Stimulated activated CD8-positive, alpha-beta memory T cell treated with anti-CD3 and anti-CD28 coated beads, Interleukin-2, amount 100 ng/mL, for 48 hours (primary cell): ENCODE measurements at regions not wholly inside any gene's neighbourhood (a gene's known extent, or its start where the extent isn't known, plus 50 kb on each side); places are given as distances from the start of the nearest gene placed in this dataset.
"Not testable (repeated sequence)": the region's sequence is repeated elsewhere in the genome, so short reads cannot be mapped to it uniquely, and the experiment has no call there.

Source experiments
- DNase-seq, 2 donors: peaks; one replicate each; pipeline ENCODE4 v3.0.0-alpha.2; 2020; ENCODE audit warnings: low read depth in 2 of 2

DNA sequence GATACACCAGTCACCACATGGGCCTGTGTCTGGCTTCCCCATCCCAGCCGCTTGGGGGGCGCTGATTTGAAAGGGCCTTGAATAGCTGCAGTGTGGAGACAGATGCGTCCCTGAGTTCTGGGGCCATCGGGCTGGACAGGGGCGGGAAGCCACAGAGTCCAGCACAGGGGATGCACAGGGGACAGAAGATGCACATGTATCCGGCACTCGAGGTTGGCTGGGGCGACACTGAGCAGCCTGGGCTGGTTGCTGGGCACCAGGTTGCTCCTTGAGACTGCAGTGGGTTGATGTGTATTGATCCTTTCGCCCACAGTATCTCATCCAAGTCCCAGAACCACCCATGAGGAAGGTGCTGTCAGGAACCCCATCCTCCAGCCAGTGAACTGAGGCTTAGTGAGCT is 99.3 kb upstream of the SYT13 start:
- DNase-seq, result no peak

DNA sequence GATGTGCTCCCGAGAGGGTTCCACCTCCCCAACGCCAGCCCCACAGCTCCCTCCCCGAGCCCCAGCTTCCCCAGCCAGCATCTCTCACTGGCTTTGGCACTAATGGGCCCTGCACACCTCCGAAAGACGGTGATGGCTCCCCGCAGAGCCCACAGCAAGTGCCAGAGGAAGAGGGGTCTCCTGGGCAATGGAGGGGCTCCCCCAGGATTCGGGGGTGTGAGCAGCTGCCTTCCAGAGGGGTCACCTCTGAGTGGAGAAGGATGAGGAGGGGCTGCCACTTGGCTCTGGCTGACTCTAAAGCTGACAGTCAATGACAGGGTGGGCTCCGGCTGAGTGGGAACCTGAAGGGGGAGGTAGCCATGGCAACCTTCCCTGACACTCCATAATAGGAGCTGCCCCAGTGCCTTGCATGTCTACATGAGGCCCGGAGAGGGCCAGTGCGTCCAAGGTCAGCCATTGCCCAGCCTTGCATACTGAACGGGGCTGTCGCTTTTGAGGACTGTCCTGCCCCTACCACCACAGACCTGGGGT is 98.6 kb upstream of the SYT13 start:
- DNase-seq, result no peak

DNA sequence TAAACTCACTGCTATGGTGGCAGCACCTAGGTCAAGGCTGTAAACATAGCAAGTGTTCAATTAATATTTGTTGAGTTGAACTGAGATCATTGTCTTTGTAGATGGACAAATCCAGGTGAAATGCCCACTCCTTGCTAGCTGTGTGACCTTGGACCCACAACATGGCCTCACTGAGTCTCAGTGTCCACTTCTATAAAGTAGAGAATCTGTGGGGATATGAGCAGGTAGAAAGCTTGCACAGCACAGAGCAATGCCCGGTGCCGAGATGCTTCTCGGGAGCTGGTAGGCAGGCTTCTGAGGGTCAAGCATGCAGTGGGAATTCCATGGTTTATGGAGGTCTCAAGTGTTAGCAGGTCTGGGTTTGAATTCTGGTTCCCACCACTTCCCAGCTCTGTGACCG is 97.9 kb upstream of the SYT13 start:
- DNase-seq, result no peak

DNA sequence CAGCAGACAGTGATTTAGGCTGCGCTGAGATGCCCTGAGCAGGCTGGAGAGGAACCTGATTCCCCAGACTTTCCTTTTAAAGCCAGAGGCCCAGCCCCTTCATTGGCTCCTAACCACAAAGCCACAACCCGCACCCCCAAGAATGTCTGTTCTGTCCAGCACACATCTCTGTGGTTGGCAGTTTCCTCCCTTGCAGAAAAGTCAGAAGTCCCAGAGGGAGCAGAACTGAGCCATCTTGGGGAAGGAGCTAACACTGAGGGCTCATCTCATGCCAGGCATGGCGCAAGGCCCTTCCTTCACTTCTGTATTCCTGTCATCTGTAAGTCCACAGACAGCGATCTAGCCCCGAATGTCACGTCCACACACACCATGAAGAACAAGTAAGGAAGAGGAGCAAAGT is 97.1 kb upstream of the SYT13 start:
- no peak for DNase-seq

DNA sequence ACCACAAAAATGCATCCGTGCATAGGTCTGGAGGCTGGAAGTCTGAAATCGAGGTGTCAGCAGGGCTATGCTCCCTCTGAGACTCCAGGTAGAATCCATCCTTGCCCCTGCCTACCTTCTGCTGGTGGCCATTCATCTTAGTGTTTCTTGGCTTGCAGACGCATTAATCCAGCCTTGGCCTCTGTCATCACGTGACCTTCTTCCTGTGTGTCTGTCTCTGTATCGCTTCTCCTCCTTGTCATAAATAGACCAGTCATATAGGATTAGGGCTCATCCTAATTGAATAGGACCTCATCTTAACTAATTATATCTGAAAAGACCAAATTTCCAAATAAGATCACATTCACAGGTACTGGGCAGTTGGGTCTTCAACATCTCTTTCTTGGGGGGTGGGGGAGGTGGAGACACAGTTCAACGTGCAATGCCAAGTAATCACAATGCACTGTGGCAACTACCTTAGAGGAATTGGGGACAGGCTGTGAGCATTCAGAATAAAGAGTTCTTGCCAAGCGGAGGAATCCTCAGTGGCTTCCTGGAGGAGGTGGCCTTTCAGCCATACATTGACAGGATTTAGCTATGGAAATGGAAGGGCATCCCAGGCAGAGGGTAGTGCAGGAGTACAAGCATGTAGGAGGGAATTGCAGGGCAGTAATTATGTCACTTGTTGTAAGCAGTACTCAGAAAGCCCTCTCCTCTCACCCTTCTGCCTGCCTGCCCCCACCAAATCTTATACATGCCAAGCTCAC is 96.2 kb upstream of the SYT13 start:
- no peak for DNase-seq

DNA sequence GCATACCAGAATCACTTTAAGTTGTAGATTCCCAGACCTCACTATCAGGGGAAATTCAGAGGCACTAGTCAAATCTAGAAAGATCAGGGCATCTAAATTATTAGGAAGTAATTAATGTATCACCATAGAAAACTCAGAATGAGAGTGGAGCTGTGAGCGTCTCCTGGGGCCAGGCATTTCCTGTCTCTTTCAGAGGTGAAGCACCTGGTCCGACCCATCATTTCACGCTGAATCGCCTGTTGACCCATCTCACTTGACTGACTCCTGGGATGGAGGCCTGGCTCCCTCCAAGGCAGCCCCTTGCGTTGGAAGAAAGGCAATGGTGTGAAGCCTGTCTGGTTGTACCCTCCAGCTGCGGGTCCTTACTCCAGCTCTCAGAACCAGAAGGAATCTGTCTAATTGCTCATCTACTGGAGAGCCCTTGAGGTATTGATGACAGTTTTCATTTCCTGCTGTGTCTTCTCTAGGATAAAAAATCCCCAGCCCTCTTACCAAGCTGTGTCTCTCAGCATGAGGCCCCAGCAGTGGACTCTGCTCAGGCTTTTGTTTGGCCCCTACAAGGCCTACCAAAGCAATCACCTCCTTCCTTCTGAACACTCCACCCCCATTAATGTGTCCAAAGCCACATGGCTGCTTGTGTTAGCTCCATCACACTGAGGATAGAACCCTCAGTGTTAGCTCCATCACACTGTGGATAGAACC is 93.2 kb upstream of the SYT13 start:
- DNase-seq, result no peak

DNA sequence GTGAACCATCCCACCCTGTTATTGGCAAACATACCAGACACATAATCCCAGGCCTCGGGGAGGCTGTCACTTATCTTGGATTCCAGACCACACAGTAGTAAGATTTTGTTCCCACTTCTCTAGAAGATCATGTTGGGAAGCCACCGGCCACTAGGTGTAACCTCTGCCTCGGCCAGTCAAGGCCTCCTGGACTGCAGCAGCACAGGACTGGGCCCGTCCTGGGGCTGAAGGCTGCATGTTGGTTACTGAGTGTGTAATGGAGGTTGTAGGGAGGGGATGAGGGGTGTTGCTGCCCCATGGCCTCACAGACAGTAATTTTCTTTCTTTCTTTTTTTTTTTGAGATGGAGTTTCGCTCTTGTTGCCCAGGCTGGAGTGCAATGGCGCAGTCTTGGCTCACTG is 92.4 kb upstream of the SYT13 start:
- no peak for DNase-seq

DNA sequence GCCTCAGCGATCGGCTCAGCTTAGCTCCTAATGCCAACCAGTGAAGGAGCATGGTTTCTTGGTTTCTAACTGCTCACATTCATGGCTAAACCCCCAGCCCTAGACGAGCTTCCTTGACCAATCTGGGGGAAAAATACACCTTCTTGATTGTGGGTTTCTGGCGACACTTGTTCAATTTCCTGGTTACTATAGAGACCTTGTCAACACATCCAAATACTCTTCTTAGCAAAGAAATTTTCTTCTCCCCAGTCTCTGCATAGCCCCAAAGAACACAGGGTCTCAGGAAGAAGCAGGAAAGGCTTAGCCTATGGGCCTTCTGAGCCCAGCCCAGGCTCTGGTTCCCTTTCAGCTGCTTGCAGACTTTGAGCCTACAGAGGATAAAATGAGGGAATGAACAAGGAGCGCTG is 88.5 kb upstream of the SYT13 start:
- no peak for DNase-seq

DNA sequence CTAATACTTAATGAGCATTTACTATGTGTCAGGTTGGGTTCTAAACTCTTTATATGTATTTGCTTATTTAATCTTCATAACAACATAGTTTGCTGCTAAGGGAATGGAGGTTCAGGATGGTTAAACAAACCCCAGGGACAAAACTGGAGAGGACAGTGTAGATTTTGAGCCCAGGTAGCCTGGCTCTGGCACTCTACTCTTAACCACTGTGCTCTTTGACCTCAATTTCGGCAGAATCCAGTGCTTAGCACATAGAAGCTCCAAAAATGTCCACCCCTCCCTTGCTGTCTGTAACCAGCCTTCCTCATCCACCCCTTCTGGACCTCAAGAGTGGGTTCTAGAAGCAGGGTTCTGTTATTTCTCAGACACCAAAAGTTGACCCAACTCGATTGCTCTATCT is 88.0 kb upstream of the SYT13 start:
- DNase-seq, result no peak

DNA sequence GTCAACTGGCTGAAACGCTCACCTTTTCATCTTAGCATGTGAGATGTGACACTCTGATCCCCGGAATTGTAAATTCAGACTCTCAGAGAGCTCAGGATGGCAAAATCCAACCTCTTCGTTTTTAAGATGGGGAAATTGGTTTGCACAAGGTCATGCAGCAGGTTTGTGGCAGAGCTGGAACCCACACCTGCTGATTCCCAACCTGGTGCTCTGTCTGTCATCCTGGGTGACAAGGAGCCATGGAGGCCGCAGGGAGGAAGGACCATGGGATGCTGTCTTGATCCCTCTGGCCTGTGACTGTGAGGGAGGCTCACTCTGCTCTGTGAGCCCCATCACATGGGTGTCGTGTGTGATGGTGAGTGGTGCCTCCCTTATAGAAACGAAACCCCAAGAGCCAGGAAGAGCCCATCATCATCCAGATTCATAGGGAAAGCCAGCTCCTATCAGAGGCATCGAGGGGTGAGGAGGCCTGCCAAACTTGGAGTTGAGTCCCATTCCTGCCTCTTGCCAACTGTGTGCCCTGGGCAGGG is 87.4 kb upstream of the SYT13 start:
- no peak for DNase-seq

DNA sequence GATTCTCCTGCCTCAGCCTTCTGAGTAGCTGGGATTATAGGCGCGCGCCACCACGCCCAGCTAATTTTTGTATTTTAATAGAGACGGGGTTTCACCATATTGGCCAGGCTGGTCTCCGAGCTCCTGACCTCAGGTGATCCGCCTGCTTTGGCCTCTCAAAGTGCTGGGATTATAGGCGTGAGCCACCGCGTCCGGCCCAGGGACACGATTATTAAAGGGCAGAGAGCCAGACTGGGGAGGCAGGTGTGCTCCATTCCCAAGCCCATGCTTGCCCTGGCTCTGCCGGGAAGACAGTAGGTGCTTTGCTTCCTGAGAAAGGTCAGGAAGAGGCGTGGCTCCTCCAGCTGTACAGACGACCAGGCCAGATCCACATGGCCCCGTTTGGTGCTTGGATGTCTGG is 86.3 kb upstream of the SYT13 start:
- DNase-seq, result not testable (repeated sequence)

DNA sequence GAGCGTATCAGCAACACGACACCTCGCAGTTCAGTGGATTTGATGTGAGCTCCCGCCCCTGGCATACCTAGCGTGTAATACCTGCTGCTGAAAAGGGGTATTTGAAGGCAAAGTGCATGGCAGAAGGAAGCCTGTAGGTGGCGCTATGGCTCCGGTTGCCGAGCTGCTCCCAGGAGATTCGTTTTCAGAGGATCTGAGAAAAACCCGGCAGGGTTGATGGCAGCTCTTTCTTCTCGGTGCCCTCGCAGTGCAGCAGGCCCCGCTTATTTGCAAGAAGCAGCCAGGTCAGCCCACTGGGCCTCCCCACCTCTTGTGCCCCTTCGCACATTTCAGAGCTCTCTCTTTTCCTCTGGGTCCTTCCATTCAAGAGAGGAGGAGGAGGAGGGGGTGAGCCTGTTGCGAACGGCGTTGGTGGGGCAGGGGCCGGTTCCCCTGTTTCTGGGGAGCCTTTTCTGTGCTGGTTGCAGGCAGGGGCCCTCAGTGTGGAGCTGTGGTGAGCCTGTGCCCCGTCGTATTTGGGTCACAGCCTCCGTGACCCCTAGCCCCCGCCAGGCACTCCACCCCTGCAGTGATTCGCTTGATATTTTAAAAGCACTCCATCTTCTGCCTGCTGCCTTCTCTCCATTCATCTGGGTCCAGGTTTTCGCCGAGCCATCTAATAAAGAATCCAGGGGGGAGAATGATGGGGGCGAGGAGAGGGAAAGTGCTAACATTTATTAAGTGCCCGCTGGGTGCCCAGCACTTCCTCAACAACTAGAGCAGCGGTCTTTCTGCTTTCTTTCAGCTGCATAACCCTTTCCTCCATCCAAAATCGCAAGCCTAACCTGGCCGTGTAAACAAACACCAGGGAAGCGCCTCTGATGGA is 85.3 kb upstream of the SYT13 start:
- DNase-seq, result peak; percentile 45 to 59

DNA sequence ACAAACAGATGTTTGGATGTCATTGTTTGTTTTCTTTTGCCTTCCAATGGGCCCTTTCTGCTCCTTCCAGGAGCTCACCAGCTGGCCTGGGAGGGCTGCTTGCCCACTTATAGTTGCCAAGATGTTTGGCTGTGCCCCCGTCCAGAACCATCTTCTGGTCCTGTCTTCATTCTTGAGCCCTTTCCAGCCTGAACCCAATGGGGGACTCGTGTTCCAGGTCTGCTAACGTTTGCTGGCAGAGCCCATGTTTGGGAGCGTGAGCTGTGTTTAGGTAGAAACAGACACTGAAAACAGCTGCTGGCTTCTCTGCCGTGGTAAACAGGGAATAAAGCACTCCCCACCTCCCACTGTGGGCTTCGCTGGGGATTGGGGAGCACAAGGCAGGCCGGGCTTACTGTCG is 83.2 kb upstream of the SYT13 start:
- DNase-seq, result no peak

DNA sequence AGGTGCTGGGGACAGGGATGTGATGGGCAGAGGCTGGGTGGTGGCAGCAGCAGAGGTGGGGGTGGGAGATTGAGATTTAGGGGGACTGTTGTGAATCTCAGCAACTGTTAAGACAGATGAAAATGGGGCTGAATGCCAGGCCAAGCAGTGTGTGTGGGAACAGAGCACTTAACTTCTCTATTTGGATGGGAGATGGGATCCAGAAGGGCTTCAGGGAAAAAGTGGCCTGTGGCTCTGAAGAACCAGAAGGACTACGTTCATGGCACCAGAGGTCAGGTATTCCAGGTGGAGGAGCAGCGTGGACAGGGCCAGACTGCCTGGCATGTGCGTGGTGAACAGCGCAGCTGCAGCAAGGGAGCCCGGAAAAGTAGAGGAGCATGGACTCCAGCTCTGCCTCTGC is 82.6 kb upstream of the SYT13 start:
- no peak for DNase-seq

DNA sequence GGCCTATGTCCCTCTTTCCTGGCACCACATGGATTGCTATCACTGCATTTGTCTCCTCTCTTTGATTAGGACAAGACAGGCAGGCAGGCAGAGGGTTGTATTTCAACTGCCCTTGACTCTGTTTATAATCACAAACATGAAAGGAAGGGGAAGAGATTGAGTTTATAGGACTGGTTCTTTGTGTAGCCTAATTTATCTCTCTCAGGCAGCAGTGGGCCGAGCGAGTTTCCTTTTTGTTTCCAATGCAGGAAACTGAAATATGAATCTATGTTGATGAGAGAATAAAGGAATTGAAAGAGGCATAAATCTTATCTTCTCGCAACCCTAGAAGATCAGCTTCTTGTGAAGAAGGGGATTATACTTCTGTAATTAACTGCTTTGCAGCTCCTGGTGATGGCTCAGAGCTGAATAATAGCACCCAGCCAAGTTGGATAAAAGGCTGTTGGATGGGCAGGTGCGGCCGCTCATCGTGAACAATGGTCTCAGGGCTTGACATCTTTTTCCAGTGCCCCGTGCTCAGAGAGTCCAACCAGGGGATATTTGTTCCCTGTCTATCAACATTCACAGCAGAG is 80.6 kb upstream of the SYT13 start:
- no peak for DNase-seq

DNA sequence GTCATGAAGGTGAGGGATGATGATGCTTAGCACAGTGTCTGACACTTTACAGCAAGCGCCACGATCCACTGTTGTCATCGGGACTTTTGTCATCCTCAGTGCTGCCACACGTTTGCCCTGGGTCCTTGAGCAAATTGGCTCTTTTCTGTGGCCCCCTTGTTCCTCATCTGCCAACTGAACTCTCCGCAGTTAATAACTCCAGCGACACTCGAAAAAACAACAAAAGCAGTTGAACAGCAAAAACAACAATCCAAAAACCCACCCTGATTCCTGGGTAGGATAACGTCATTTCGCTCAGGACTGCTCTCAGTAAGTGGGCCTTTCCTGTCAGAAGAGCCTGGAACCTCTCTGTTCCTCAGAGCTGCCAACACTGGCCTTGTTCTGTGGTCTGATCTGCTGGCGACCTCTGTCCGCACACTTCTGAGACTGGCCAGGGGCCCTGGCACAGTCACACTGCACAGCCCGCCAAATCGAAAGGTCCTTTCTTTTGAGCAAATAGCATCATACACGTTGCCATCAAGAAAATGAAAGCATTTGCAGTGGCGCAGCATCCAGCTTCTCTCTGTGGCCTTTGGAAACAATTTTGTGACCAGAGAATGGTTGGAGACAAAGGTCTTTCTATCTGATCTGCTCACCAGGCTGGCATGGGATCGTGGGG is 79.9 kb upstream of the SYT13 start:
- DNase-seq, result no peak

DNA sequence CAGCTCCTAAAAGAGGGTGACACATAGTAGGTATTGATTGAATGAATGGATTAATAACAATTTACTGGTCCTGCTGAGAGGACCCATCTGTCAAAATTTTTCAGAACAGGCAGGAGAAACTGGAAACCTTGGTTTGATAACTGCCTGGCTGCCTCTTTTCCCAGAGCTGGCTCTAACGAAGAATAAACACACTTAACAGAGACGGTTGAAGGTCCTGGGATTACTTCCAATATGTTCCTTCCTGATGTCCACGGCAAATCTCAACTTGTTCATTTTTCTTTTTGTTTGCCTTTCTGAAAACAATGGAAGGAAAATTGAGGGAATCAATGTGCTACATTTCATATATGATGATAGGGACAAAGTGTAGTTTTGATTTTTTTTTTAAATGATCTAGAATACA is 76.5 kb upstream of the SYT13 start:
- no peak for DNase-seq

DNA sequence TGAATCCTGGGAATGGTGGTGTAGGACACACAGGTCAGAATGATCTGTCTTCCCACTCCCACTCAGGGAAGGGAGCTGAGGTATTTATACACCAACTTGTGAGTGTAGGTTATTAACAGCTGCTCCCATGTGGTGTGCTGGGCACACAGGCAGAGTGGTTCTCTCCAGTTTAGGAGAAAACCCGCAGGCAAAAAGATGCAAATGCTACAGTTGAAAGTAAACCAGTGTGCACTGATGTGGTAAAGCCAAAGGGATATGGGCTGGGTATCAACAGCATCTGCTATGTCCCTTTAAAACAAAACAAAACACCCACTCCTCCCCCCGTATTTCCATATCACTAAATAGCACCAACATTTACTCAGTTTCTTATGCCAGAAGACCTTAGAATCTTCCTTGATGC is 75.4 kb upstream of the SYT13 start:
- DNase-seq, result no peak

DNA sequence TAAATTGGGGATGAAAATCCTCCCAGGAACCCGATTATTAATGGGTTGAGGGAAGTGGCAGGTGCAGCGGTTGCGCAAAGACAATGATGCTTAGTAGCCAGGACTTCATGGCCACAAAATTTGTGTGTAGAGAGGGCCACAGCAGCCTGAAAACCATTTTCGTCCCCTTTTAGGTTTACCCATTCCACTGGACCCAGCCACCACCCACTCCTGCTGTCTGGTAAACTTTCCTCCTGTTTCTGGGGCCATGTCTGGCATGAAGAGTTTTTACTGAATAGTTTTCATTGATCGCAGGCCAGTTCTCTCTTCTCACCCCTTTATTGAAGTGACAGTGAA is 69.5 kb upstream of the SYT13 start:
- DNase-seq, result no peak

DNA sequence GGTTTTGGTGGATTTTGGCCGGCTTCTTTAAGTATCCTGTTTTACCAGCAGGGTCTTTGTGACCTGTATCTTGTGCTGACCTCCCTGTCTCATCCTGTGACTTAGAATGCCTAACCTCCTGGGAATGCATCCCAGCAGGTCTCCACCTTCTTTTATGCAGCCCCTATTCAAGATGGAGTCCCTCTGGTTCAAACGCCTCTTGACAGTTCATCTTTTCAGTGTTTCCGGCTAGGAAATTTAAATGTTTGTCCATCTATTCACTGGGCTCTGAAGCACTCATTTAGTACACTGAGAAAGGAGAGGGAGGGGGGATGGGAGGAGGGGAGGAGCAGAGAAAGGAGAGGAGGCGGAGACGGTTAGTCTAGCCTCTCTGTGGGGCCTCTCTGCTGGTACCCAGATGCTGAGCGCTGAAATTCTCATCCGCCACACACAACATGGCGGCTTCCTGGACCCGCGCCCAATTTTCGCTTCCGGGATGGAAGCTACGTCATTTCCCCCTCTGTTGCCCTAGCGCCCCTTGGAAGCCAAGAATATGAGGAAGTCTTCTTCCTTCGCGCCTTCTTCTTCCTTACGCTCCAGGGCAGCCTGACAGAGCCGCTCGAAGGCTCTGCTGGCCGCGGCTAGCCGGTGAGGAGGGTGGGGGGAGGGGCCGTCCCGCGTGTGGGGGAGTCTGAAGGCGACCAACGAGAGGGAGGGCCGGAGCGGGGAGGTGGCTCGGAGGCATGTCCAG is 69.0 kb upstream of the SYT13 start:
- DNase-seq, result peak; percentile 64 to 81

DNA sequence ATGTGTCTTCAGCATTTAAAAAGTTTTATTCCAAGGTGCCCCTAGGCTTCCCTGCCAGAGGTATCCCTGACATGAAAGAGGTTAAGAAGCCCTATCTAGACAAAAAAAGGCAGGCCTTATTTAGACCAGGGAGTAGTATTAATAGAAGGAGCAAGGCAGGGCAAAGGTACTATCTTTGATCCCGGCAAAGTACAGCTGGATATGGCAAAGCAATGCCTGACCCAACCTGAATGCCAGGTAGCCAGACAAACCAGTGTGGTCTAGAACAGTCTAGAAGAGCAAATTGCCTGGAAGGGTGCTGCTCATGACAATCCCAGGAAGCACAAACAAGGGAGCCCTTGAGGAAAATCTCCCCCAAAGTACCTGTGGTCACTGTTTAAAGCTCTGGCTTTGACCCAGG is 62.6 kb upstream of the SYT13 start:
- DNase-seq, result no peak
